ENCODE measurements at regions not wholly inside any gene's neighbourhood (a gene's known extent, or its start where the extent isn't known, plus 50 kb on each side); places are given as distances from the start of the nearest gene placed in this dataset.

DNA sequence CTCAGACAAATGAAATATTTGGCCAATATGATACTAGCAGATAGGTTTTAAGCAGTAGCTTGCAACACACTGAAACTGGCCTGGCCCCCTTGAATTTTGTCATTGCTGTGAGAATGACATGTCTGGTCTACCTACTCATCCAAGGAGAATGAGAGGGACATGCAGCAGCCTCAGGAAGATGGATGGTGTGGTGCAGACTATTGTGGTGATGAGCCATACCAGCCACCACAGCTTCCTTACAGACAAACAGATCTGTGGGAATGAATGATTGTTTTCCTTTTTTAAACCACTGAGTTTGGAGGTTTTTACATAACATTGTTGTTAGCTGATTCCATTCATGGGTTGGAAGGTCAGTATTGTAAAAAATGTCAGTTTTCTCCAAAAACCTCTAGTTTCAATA, 133.7 kb upstream of the POU1F1 start:
- intact Hi-C loops (cut with micrococcal nuclease; ENCODE audit: unreplicated experiment) = no loop called here
- Mint-ChIP-seq H3K9me3 (ENCODE audit: unreplicated experiment) (no peaks in the 10 kb centered on the region), H3K4me3 (ENCODE audit: unreplicated experiment) (no peak overlapping the region), H3K27ac (ENCODE audit: unreplicated experiment) (no peak overlapping the region), H3K36me3 (ENCODE audit: insufficient read depth, unreplicated experiment) (no peaks in the 10 kb centered on the region), H3K27me3 (ENCODE audit: insufficient read depth, unreplicated experiment) (no peaks in the 10 kb centered on the region), H3K4me1 (ENCODE audit: low read depth, unreplicated experiment) (no peaks in the 10 kb centered on the region)
- no peak for DNase-seq
- Histone ChIP-seq H3K36me3 (ENCODE audit: control insufficient read depth, insufficient read depth, low read length) (no peaks in the 10 kb centered on the region), H3K4me1 (no peaks in the 10 kb centered on the region), H3K4me3 (ENCODE audit: low read depth, low read length) (no peak overlapping the region), H3K27me3 (replicated peaks; ENCODE audit: control insufficient read depth, insufficient read depth, low read length) (no peaks in the 10 kb centered on the region), H3K9me3 (no peaks in the 10 kb centered on the region)
- TF ChIP-seq, protein P1, sequence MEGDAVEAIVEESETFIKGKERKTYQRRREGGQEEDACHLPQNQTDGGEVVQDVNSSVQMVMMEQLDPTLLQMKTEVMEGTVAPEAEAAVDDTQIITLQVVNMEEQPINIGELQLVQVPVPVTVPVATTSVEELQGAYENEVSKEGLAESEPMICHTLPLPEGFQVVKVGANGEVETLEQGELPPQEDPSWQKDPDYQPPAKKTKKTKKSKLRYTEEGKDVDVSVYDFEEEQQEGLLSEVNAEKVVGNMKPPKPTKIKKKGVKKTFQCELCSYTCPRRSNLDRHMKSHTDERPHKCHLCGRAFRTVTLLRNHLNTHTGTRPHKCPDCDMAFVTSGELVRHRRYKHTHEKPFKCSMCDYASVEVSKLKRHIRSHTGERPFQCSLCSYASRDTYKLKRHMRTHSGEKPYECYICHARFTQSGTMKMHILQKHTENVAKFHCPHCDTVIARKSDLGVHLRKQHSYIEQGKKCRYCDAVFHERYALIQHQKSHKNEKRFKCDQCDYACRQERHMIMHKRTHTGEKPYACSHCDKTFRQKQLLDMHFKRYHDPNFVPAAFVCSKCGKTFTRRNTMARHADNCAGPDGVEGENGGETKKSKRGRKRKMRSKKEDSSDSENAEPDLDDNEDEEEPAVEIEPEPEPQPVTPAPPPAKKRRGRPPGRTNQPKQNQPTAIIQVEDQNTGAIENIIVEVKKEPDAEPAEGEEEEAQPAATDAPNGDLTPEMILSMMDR (IDR thresholded peaks at IDR 0.05; ENCODE audit: insufficient read depth in 1 of 2, low read depth in 1 of 2, low read length in 1 of 2, severe bottlenecking in 1 of 2, unreplicated experiment in 1 of 2) = no peak
- ChIA-PET CTCF (no interaction called here), POLR2A (no interaction called here)
- no TSS peak for BruUV-seq (replicated peaks)

DNA sequence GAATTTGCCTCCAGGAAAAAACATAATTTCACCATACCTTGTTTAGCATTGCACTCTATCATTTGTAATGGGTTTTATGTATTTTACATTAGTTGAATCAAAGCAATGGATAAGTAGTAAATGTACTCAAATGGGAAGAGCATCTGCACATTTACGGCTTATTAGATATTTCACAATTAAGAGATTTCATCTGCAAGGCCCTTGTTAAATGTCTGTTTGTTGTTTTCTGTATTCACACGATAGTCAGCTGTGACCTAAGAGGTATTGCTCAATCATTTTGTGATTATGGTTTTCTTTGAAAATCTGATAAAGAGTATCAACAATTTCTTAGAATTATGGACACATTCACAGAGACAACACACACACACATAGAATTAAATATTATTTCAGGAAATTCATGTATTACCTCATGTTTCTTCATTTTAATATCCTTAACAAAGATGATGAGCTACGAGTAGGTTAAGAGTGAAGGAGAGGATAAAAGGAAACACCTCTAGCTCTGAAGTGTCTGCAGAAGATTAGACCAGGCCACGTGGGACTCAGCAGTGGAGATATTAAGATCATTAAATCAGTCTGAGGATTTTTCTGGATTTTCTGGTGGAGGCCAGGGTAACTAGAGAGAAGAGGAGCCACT, 121.9 kb upstream of the POU1F1 start:
- intact Hi-C loops (cut with micrococcal nuclease; ENCODE audit: unreplicated experiment) = no loop called here
- TF ChIP-seq, protein P1 (IDR thresholded peaks at IDR 0.05; ENCODE audit: insufficient read depth in 1 of 2, low read depth in 1 of 2, low read length in 1 of 2, severe bottlenecking in 1 of 2, unreplicated experiment in 1 of 2) = no peak
- Mint-ChIP-seq H3K27ac (ENCODE audit: unreplicated experiment) (no peak overlapping the region), H3K4me3 (ENCODE audit: unreplicated experiment) (no peak overlapping the region), H3K36me3 (ENCODE audit: insufficient read depth, unreplicated experiment) (no peaks in the 10 kb centered on the region), H3K9me3 (ENCODE audit: unreplicated experiment) (peaks cover 10% of the 10 kb centered on the region), H3K27me3 (ENCODE audit: insufficient read depth, unreplicated experiment) (no peaks in the 10 kb centered on the region), H3K4me1 (ENCODE audit: low read depth, unreplicated experiment) (no peaks in the 10 kb centered on the region)
- no peak for DNase-seq
- no peaks in the 10 kb centered on the region for H3K36me3 ChIP-seq (ENCODE audit: control insufficient read depth, insufficient read depth, low read length)
- no TSS peak for BruUV-seq (replicated peaks)
- CTCF ChIA-PET = no interaction called here
- H3K4me1 ChIP-seq = no peaks in the 10 kb centered on the region
- H3K9me3 ChIP-seq = no peaks in the 10 kb centered on the region
- POLR2A ChIA-PET = no interaction called here
- no peaks in the 10 kb centered on the region for H3K27me3 ChIP-seq (replicated peaks; ENCODE audit: control insufficient read depth, insufficient read depth, low read length)
- H3K4me3 ChIP-seq (ENCODE audit: low read depth, low read length) = no peak overlapping the region

DNA sequence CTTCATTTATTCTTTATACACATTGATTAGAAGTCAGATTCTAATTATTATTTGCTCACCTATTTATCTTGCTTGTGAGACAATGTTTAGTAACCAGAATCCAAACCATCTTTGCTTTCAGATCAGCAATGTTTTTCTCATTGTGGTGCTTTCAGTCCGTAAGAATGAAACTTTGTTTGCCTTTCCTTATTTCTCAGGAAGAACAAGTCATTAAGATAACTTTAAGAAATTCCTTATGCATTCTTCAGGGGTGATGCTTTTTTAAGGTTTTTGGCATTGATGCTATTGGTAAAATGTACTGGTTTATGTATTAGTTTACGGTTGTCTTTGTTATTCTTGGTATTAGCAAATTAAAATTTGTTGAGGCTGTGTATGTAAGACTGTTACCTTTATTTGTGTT, 120.8 kb upstream of the POU1F1 start:
- DNase-seq = no peak
- no TSS peak for BruUV-seq (replicated peaks)
- TF ChIP-seq, protein P1 (IDR thresholded peaks at IDR 0.05; ENCODE audit: insufficient read depth in 1 of 2, low read depth in 1 of 2, low read length in 1 of 2, severe bottlenecking in 1 of 2, unreplicated experiment in 1 of 2) = no peak
- H3K4me3 Mint-ChIP-seq (ENCODE audit: unreplicated experiment) = no peak overlapping the region
- Histone ChIP-seq H3K27me3 (replicated peaks; ENCODE audit: control insufficient read depth, insufficient read depth, low read length) (no peaks in the 10 kb centered on the region), H3K4me3 (ENCODE audit: low read depth, low read length) (no peak overlapping the region), H3K36me3 (ENCODE audit: control insufficient read depth, insufficient read depth, low read length) (no peaks in the 10 kb centered on the region), H3K9me3 (no peaks in the 10 kb centered on the region), H3K4me1 (no peaks in the 10 kb centered on the region)
- H3K27ac Mint-ChIP-seq (ENCODE audit: unreplicated experiment) = no peak overlapping the region
- ChIA-PET CTCF (no interaction called here), POLR2A (no interaction called here)
- H3K36me3 Mint-ChIP-seq (ENCODE audit: insufficient read depth, unreplicated experiment) = no peaks in the 10 kb centered on the region
- intact Hi-C loops (cut with micrococcal nuclease; ENCODE audit: unreplicated experiment) = no loop called here
- no peaks in the 10 kb centered on the region for H3K4me1 Mint-ChIP-seq (ENCODE audit: low read depth, unreplicated experiment)
- peaks cover 12% of the 10 kb centered on the region for H3K9me3 Mint-ChIP-seq (ENCODE audit: unreplicated experiment)
- H3K27me3 Mint-ChIP-seq (ENCODE audit: insufficient read depth, unreplicated experiment) = no peaks in the 10 kb centered on the region

Data from Caco-2 (cell line).